ENCODE measurements at regions not wholly inside any gene's neighbourhood (a gene's known extent, or its start where the extent isn't known, plus 50 kb on each side); places are given as distances from the start of the nearest gene placed in this dataset.

- no peak overlapping the region for H3K27ac ChIP-seq (ENCODE audit: low read length)
- peaks cover under 1% of the 10 kb centered on the region; the same call in 1 of the 2 replicates for H3K27me3 ChIP-seq (ENCODE audit: low read depth, low read length)
- H4K20me1 ChIP-seq (ENCODE audit: insufficient read depth, low read length): no peaks in the 10 kb centered on the region
- no peaks in the 10 kb centered on the region for H3K4me1 ChIP-seq (ENCODE audit: low read length)
- H3K4me2 ChIP-seq (ENCODE audit: low read length): no peak overlapping the region
- H3K9me3 ChIP-seq (ENCODE audit: insufficient read depth, low read length): no peaks in the 10 kb centered on the region
- H3K79me2 ChIP-seq (ENCODE audit: low read length): no peaks in the 10 kb centered on the region
- H2AFZ ChIP-seq (ENCODE audit: low read depth, low read length): no peak overlapping the region
- no peak overlapping the region for H3K9ac ChIP-seq (ENCODE audit: low read length)
- H3K36me3 ChIP-seq (replicated peaks; ENCODE audit: low read depth, low read length): no peaks in the 10 kb centered on the region
- no peak overlapping the region for H3K4me3 ChIP-seq (ENCODE audit: low read length)
- TF ChIP-seq CTCF (IDR thresholded peaks at IDR 0.05; ENCODE audit: low read depth, low read length): no peak
- no peak for TF ChIP-seq EZH2phosphoT487 (IDR thresholded peaks at IDR 0.05; ENCODE audit: low read depth)
Measured at GRCh38 chr11:116233561-116233960, 539.2 kb downstream of the BUD13 start.

DNA sequence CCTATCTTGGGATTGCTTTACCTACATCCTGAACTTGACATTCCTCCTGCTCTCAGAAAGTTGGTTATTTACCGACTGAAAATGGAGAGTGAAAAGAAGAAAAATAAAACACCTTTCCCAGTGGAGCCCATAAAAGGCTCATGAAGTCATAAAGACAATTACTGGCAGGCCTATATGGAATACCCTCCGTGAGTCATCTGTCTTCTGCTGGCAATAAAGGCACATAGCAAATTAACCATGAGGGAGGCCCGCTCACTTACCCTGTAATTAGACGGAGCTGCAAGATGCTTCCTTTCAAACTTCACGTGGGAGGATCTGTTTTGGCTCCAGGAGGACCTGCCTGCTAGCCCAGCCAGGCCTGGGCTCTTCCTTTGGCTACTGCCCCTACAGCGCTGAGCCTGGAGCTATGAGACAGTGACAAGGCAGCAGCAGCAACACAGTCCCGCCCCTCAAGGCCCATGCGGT is 540.4 kb downstream of the BUD13 start:
- no peak overlapping the region for H3K4me2 ChIP-seq (ENCODE audit: low read length)
- no peak overlapping the region for H3K9ac ChIP-seq (ENCODE audit: low read length)
- H3K27me3 ChIP-seq (ENCODE audit: low read depth, low read length): peaks cover 6% of the 10 kb centered on the region; the same call in 1 of the 2 replicates
- no peaks in the 10 kb centered on the region for H3K79me2 ChIP-seq (ENCODE audit: low read length)
- H3K4me1 ChIP-seq (ENCODE audit: low read length): no peaks in the 10 kb centered on the region
- TF ChIP-seq CTCF (IDR thresholded peaks at IDR 0.05; ENCODE audit: low read depth, low read length): no peak
- no peak for TF ChIP-seq EZH2phosphoT487 (IDR thresholded peaks at IDR 0.05; ENCODE audit: low read depth)
- no peaks in the 10 kb centered on the region for H3K9me3 ChIP-seq (ENCODE audit: insufficient read depth, low read length)
- H3K36me3 ChIP-seq (replicated peaks; ENCODE audit: low read depth, low read length): no peaks in the 10 kb centered on the region
- no peak overlapping the region for H2AFZ ChIP-seq (ENCODE audit: low read depth, low read length)
- no peaks in the 10 kb centered on the region for H4K20me1 ChIP-seq (ENCODE audit: insufficient read depth, low read length)
- H3K27ac ChIP-seq (ENCODE audit: low read length): no peak overlapping the region
- H3K4me3 ChIP-seq (ENCODE audit: low read length): no peak overlapping the region

- Histone ChIP-seq H3K27me3 (ENCODE audit: low read depth, low read length) (peaks cover 6% of the 10 kb centered on the region), H2AFZ (ENCODE audit: low read depth, low read length) (no peak overlapping the region), H3K79me2 (ENCODE audit: low read length) (no peaks in the 10 kb centered on the region), H3K4me1 (ENCODE audit: low read length) (no peaks in the 10 kb centered on the region), H3K9ac (ENCODE audit: low read length) (no peak overlapping the region), H3K36me3 (replicated peaks; ENCODE audit: low read depth, low read length) (no peaks in the 10 kb centered on the region), H3K27ac (ENCODE audit: low read length) (no peak overlapping the region), H3K9me3 (ENCODE audit: insufficient read depth, low read length) (no peaks in the 10 kb centered on the region), H4K20me1 (ENCODE audit: insufficient read depth, low read length) (no peaks in the 10 kb centered on the region), H3K4me2 (ENCODE audit: low read length) (no peak overlapping the region), H3K4me3 (ENCODE audit: low read length) (no peak overlapping the region)
- TF ChIP-seq EZH2phosphoT487 (IDR thresholded peaks at IDR 0.05; ENCODE audit: low read depth): no peak
- no peak for TF ChIP-seq CTCF (IDR thresholded peaks at IDR 0.05; ENCODE audit: low read depth, low read length)
Measured at GRCh38 chr11:116231543-116231942, 541.2 kb downstream of the BUD13 start.

DNA sequence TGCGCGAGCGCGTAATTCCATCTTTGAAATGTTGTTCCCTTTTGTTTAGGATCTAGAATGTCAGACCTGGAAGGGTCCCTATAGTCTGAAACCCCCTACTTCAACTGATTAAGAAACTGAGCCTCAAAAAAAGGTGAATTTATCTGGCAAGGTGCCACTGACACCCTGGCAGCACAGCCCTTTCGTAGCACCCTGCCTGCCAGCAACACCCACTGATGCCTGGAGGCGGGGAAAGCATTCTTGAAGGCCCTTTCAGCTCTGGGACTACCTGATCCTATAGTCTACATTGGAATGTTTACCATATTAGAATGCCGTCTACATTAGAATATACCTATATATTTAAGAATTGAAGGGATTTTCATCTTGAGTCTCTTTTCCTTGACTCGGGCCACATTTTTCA is 542.3 kb downstream of the BUD13 start:
- TF ChIP-seq CTCF (IDR thresholded peaks at IDR 0.05; ENCODE audit: low read depth, low read length): no peak
- no peak for TF ChIP-seq EZH2phosphoT487 (IDR thresholded peaks at IDR 0.05; ENCODE audit: low read depth)
- no peaks in the 10 kb centered on the region for H3K79me2 ChIP-seq (ENCODE audit: low read length)
- H3K36me3 ChIP-seq (replicated peaks; ENCODE audit: low read depth, low read length): no peaks in the 10 kb centered on the region
- no peak overlapping the region for H2AFZ ChIP-seq (ENCODE audit: low read depth, low read length)
- no peaks in the 10 kb centered on the region for H4K20me1 ChIP-seq (ENCODE audit: insufficient read depth, low read length)
- no peak overlapping the region for H3K4me3 ChIP-seq (ENCODE audit: low read length)
- no peak overlapping the region for H3K4me2 ChIP-seq (ENCODE audit: low read length)
- no peaks in the 10 kb centered on the region for H3K9me3 ChIP-seq (ENCODE audit: insufficient read depth, low read length)
- no peaks in the 10 kb centered on the region for H3K4me1 ChIP-seq (ENCODE audit: low read length)
- no peak overlapping the region for H3K27ac ChIP-seq (ENCODE audit: low read length)
- no peak overlapping the region for H3K9ac ChIP-seq (ENCODE audit: low read length)
- H3K27me3 ChIP-seq (ENCODE audit: low read depth, low read length): peaks cover 6% of the 10 kb centered on the region

Data from OCI-LY3 (cell line).